ENCODE measurements at regions not wholly inside any gene's neighbourhood (a gene's known extent, or its start where the extent isn't known, plus 50 kb on each side); places are given as distances from the start of the nearest gene placed in this dataset.

- TF ChIP-seq SIN3A (IDR thresholded peaks at IDR 0.05; ENCODE audit: borderline replicate concordance, insufficient read depth, low read length): no peak
- TF ChIP-seq, protein P1, sequence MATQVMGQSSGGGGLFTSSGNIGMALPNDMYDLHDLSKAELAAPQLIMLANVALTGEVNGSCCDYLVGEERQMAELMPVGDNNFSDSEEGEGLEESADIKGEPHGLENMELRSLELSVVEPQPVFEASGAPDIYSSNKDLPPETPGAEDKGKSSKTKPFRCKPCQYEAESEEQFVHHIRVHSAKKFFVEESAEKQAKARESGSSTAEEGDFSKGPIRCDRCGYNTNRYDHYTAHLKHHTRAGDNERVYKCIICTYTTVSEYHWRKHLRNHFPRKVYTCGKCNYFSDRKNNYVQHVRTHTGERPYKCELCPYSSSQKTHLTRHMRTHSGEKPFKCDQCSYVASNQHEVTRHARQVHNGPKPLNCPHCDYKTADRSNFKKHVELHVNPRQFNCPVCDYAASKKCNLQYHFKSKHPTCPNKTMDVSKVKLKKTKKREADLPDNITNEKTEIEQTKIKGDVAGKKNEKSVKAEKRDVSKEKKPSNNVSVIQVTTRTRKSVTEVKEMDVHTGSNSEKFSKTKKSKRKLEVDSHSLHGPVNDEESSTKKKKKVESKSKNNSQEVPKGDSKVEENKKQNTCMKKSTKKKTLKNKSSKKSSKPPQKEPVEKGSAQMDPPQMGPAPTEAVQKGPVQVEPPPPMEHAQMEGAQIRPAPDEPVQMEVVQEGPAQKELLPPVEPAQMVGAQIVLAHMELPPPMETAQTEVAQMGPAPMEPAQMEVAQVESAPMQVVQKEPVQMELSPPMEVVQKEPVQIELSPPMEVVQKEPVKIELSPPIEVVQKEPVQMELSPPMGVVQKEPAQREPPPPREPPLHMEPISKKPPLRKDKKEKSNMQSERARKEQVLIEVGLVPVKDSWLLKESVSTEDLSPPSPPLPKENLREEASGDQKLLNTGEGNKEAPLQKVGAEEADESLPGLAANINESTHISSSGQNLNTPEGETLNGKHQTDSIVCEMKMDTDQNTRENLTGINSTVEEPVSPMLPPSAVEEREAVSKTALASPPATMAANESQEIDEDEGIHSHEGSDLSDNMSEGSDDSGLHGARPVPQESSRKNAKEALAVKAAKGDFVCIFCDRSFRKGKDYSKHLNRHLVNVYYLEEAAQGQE (IDR thresholded peaks at IDR 0.05; ENCODE audit: insufficient read depth in 1 of 2, low read depth in 2 of 2, low read length in 2 of 2): no peak
Measured at GRCh38 chr15:47932261-47932660, 188.5 kb upstream of the SLC24A5 start.

- TF ChIP-seq POLR2AphosphoS5 (IDR thresholded peaks at IDR 0.05; ENCODE audit: low read depth, low read length): no peak
- TF ChIP-seq TAF1 (IDR thresholded peaks at IDR 0.05; ENCODE audit: borderline replicate concordance, insufficient read depth, low read length): no peak
- no peak for TF ChIP-seq FOXP2 (optimal IDR thresholded peaks at IDR 0.05; ENCODE audit: borderline replicate concordance, extremely low read depth, extremely low read length, insufficient read depth)
- no peak for TF ChIP-seq SIN3A (IDR thresholded peaks at IDR 0.05; ENCODE audit: borderline replicate concordance, insufficient read depth, low read length)
- TF ChIP-seq, protein P1 (IDR thresholded peaks at IDR 0.05; ENCODE audit: insufficient read depth in 1 of 2, low read depth in 2 of 2, low read length in 2 of 2): no peak
Measured at GRCh38 chr15:47932951-47933641, 187.7 kb upstream of the SLC24A5 start.

DNA sequence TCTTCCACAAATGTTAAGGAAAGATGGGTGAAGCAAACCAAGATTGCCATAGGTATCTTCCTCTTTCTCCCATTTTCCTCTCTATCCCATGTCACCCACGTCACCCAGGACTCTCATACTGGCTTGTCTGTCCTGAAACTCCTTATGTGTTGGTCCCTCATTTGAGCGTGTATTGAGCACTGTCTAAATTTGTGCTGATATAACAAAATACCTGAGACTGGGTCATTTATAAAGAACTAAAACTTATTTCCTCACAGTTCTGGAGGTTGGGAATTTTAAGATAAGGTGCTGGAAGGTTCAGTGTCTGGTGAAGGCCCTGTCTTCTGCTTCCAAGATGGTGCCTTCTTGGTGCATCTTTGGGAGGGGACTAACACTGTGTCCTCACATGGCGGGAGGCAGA, 186.9 kb upstream of the SLC24A5 start:
- no peak for TF ChIP-seq POLR2AphosphoS5 (IDR thresholded peaks at IDR 0.05; ENCODE audit: low read depth, low read length)
- TF ChIP-seq TAF1 (IDR thresholded peaks at IDR 0.05; ENCODE audit: borderline replicate concordance, insufficient read depth, low read length): no peak
- TF ChIP-seq FOXP2 (optimal IDR thresholded peaks at IDR 0.05; ENCODE audit: borderline replicate concordance, extremely low read depth, extremely low read length, insufficient read depth): no peak
- TF ChIP-seq SIN3A (IDR thresholded peaks at IDR 0.05; ENCODE audit: borderline replicate concordance, insufficient read depth, low read length): no peak
- TF ChIP-seq, protein P1 (IDR thresholded peaks at IDR 0.05; ENCODE audit: insufficient read depth in 1 of 2, low read depth in 2 of 2, low read length in 2 of 2): no peak

- TF ChIP-seq POLR2AphosphoS5 (IDR thresholded peaks at IDR 0.05; ENCODE audit: low read depth, low read length): no peak
- TF ChIP-seq FOXP2 (optimal IDR thresholded peaks at IDR 0.05; ENCODE audit: borderline replicate concordance, extremely low read depth, extremely low read length, insufficient read depth): no peak
- TF ChIP-seq, protein P1 (IDR thresholded peaks at IDR 0.05; ENCODE audit: insufficient read depth in 1 of 2, low read depth in 2 of 2, low read length in 2 of 2): no peak
- no peak for TF ChIP-seq SIN3A (IDR thresholded peaks at IDR 0.05; ENCODE audit: borderline replicate concordance, insufficient read depth, low read length)
- no peak for TF ChIP-seq TAF1 (IDR thresholded peaks at IDR 0.05; ENCODE audit: borderline replicate concordance, insufficient read depth, low read length)
Measured at GRCh38 chr15:47934342-47934741, 186.4 kb upstream of the SLC24A5 start.

- TF ChIP-seq FOXP2 (optimal IDR thresholded peaks at IDR 0.05; ENCODE audit: borderline replicate concordance, extremely low read depth, extremely low read length, insufficient read depth): no peak
- no peak for TF ChIP-seq TAF1 (IDR thresholded peaks at IDR 0.05; ENCODE audit: borderline replicate concordance, insufficient read depth, low read length)
- TF ChIP-seq SIN3A (IDR thresholded peaks at IDR 0.05; ENCODE audit: borderline replicate concordance, insufficient read depth, low read length): no peak
- no peak for TF ChIP-seq POLR2AphosphoS5 (IDR thresholded peaks at IDR 0.05; ENCODE audit: low read depth, low read length)
- TF ChIP-seq, protein P1 (IDR thresholded peaks at IDR 0.05; ENCODE audit: insufficient read depth in 1 of 2, low read depth in 2 of 2, low read length in 2 of 2): no peak
Measured at GRCh38 chr15:47937834-47938233, 183.0 kb upstream of the SLC24A5 start.

Measured in PFSK-1 (cell line).